ENCODE measurements at regions not wholly inside any gene's neighbourhood (a gene's known extent, or its start where the extent isn't known, plus 50 kb on each side); places are given as distances from the start of the nearest gene placed in this dataset.
"Not testable (repeated sequence)": the region's sequence is repeated elsewhere in the genome, so short reads cannot be mapped to it uniquely, and the experiment has no call there.

GRCh38 chr13:110047496-110047895 lies 259.5 kb downstream of the COL4A1 start:
- DNase-seq (ENCODE audit: low read depth), result peak; percentile 92
- no peak overlapping the region for H3K4me3 ChIP-seq (ENCODE audit: low read depth, low read length)
- in situ Hi-C loops (cut with HindIII; ENCODE audit: low sequenced_read_pairs), result no loop called here

GRCh38 chr13:110046811-110047210 lies 260.1 kb downstream of the COL4A1 start:
- in situ Hi-C loops (cut with HindIII; ENCODE audit: low sequenced_read_pairs), result no loop called here
- TF ChIP-seq CTCF (IDR thresholded peaks at IDR 0.05; ENCODE audit: low read depth, low read length, missing control alignments), result no peak
- DNase-seq (ENCODE audit: low read depth), result no peak
- no peak overlapping the region for H3K4me3 ChIP-seq (ENCODE audit: low read depth, low read length)

More at GRCh38 chr13:110047496-110047895, 259.5 kb downstream of the COL4A1 start:
- no peak for TF ChIP-seq CTCF (IDR thresholded peaks at IDR 0.05; ENCODE audit: low read depth, low read length, missing control alignments)

DNA sequence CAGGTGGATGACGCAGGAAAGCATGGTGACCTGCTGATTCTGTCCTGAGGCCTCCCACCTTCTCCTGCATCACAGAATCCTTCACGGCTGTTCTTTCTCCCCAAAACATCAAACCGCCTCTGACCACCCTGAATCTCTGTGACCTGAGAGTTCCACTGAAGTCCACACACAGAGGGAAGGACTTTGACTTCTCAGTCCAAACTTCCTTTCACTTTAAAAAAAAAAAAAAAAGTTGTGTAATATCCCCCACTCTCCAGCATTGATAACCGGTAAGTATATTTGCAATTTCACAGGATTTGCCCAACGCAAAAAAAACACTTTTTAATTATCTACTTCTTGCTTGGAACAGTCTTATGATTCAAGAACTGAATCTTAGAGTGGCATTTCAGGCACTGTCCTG lies 259.5 kb upstream of the IRS2 start:
- no peak for TF ChIP-seq CTCF (IDR thresholded peaks at IDR 0.05; ENCODE audit: low read depth, low read length, missing control alignments)
- in situ Hi-C loops (cut with HindIII; ENCODE audit: low sequenced_read_pairs), result no loop called here
- no peak overlapping the region for H3K4me3 ChIP-seq (ENCODE audit: low read depth, low read length)
- DNase-seq (ENCODE audit: low read depth), result no peak

- H3K4me3 ChIP-seq (ENCODE audit: low read depth, low read length), result no peak overlapping the region
- no peak for DNase-seq (ENCODE audit: low read depth)
- in situ Hi-C loops (cut with HindIII; ENCODE audit: low sequenced_read_pairs), result no loop called here
- TF ChIP-seq CTCF (IDR thresholded peaks at IDR 0.05; ENCODE audit: low read depth, low read length, missing control alignments), result no peak
These were observed 258.8 kb upstream of the IRS2 start for GRCh38 chr13:110045202-110045601.

- TF ChIP-seq CTCF (IDR thresholded peaks at IDR 0.05; ENCODE audit: low read depth, low read length, missing control alignments), result no peak
- H3K4me3 ChIP-seq (ENCODE audit: low read depth, low read length), result no peak overlapping the region
- in situ Hi-C loops (cut with HindIII; ENCODE audit: low sequenced_read_pairs), result no loop called here
- no peak for DNase-seq (ENCODE audit: low read depth)
These were observed 258.2 kb upstream of the IRS2 start for GRCh38 chr13:110044551-110045111.

- DNase-seq (ENCODE audit: low read depth), result no peak
- no peak for TF ChIP-seq CTCF (IDR thresholded peaks at IDR 0.05; ENCODE audit: low read depth, low read length, missing control alignments)
- in situ Hi-C loops (cut with HindIII; ENCODE audit: low sequenced_read_pairs), result no loop called here
- no peak overlapping the region for H3K4me3 ChIP-seq (ENCODE audit: low read depth, low read length)
These were observed 256.0 kb upstream of the IRS2 start for GRCh38 chr13:110042253-110042950.

- DNase-seq (ENCODE audit: low read depth); in situ Hi-C loops (cut with HindIII; ENCODE audit: low sequenced_read_pairs); H3K4me3 ChIP-seq (ENCODE audit: low read depth, low read length): not testable (repeated sequence)
These were observed 255.3 kb upstream of the IRS2 start for GRCh38 chr13:110041638-110042037.
